ENCODE measurements at regions not wholly inside any gene's neighbourhood (a gene's known extent, or its start where the extent isn't known, plus 50 kb on each side); places are given as distances from the start of the nearest gene placed in this dataset.

- no peak for TF ChIP-seq ZFX (IDR thresholded peaks at IDR 0.05)
Observed at GRCh38 chr4:163017135-163017534, 149.6 kb downstream of the NAF1 start.

GRCh38 chr4:163012816-163013215 is 153.9 kb downstream of the NAF1 start:
- TF ChIP-seq CTCF (conservative IDR thresholded peaks at IDR 0.05), result no peak
- TF ChIP-seq ZFX (IDR thresholded peaks at IDR 0.05), result no peak
- no peak overlapping the region for H3K27ac ChIP-seq

More at GRCh38 chr4:163017135-163017534, 149.6 kb downstream of the NAF1 start:
- H3K27ac ChIP-seq, result no peak overlapping the region

GRCh38 chr4:163003979-163004378 is 162.7 kb downstream of the NAF1 start:
- no peak overlapping the region for H3K27ac ChIP-seq
- TF ChIP-seq ZFX (IDR thresholded peaks at IDR 0.05) (no peak), CTCF (conservative IDR thresholded peaks at IDR 0.05) (0 out of 2 replicates have a peak, but pooled peaks have one; percentile 4)

- TF ChIP-seq ZFX (IDR thresholded peaks at IDR 0.05), result no peak
- no peak for TF ChIP-seq CTCF (conservative IDR thresholded peaks at IDR 0.05)
- no peak overlapping the region for H3K27ac ChIP-seq
Observed at GRCh38 chr4:162988530-162988929, 178.2 kb downstream of the NAF1 start.

- TF ChIP-seq CTCF (conservative IDR thresholded peaks at IDR 0.05), result no peak
- no peak for TF ChIP-seq ZFX (IDR thresholded peaks at IDR 0.05)
- H3K27ac ChIP-seq, result no peak overlapping the region
Observed at GRCh38 chr4:162985131-162985530, 181.6 kb downstream of the NAF1 start.

- no peak overlapping the region for H3K27ac ChIP-seq
Observed at GRCh38 chr4:162984621-162985020, 182.1 kb downstream of the NAF1 start.

GRCh38 chr4:162981823-162982222 is 184.9 kb downstream of the NAF1 start:
- H3K27ac ChIP-seq, result no peak overlapping the region
- no peak for TF ChIP-seq CTCF (conservative IDR thresholded peaks at IDR 0.05)
- no peak for TF ChIP-seq ZFX (IDR thresholded peaks at IDR 0.05)

More at GRCh38 chr4:162984621-162985020, 182.1 kb downstream of the NAF1 start:
- TF ChIP-seq ZFX (IDR thresholded peaks at IDR 0.05), result no peak
- TF ChIP-seq CTCF (conservative IDR thresholded peaks at IDR 0.05), result no peak

- TF ChIP-seq ZFX (IDR thresholded peaks at IDR 0.05) (no peak), CTCF (conservative IDR thresholded peaks at IDR 0.05) (no peak)
- H3K27ac ChIP-seq, result no peak overlapping the region
Observed at GRCh38 chr4:162978398-162978797, 188.3 kb downstream of the NAF1 start.
